Fibroblast of lung (primary cell): ENCODE measurements at regions not wholly inside any gene's neighbourhood (a gene's known extent, or its start where the extent isn't known, plus 50 kb on each side); places are given as distances from the start of the nearest gene placed in this dataset.

Experiments
- DNase-seq, 2 donors: peaks; one replicate each; pipeline versions ENCODE4 v3.0.0 to v3.0.0-alpha.2; 2010; ENCODE audit warnings: low read depth in 2 of 2
- H2AFZ ChIP-seq: 2 replicates; pipeline ENCODE4 v1.5.1; 2012; ENCODE audit warnings: low read length, control low read depth, inconsistent platforms
- H3K27ac ChIP-seq: 2 replicates; pipeline ENCODE4 v1.5.1; 2011; ENCODE audit warnings: low read length, control low read depth; ENCODE audit not compliant: insufficient read depth
- H3K27me3 ChIP-seq: 2 replicates; pipeline ENCODE4 v1.5.1; 2011; ENCODE audit warnings: mild to moderate bottlenecking, low read length; ENCODE audit not compliant: control insufficient read depth, insufficient read depth
- H3K36me3 ChIP-seq: 2 replicates; pipeline ENCODE4 v1.5.1; 2011; ENCODE audit warnings: low read length; ENCODE audit not compliant: control insufficient read depth, insufficient read depth
- H3K4me1 ChIP-seq: 2 replicates; pipeline ENCODE4 v1.5.1; 2011; ENCODE audit warnings: low read length; ENCODE audit not compliant: control insufficient read depth, insufficient read depth; ENCODE audit errors: extremely low read depth
- H3K4me2 ChIP-seq: 2 replicates; pipeline ENCODE4 v1.5.1; 2011; ENCODE audit warnings: low read length, control low read depth; ENCODE audit not compliant: insufficient read depth; ENCODE audit errors: extremely low read depth
- H3K4me3 ChIP-seq, 4 experiments: fragments of 200-600 bp in 1 of 4; sonication (generic) in 1 of 4; replicated peaks in 1 of 4; 2 replicates each; pipeline ENCODE4 v1.5.1; 2011 to 2016; ENCODE audit warnings: low read length in 4 of 4, low read depth in 3 of 4, mild to moderate bottlenecking in 3 of 4, control low read depth in 2 of 4, inconsistent platforms in 1 of 4, mixed read lengths in 1 of 4; ENCODE audit not compliant: insufficient read depth in 1 of 4; ENCODE audit errors: control extremely low read depth in 1 of 4
- H3K79me2 ChIP-seq: 2 replicates; pipeline ENCODE4 v1.5.1; 2012; ENCODE audit warnings: mild to moderate bottlenecking, low read length, inconsistent platforms; ENCODE audit not compliant: control insufficient read depth, insufficient read depth
- H3K9ac ChIP-seq: 2 replicates; pipeline ENCODE4 v1.5.1; 2011; ENCODE audit warnings: mild to moderate bottlenecking, low read length, control low read depth; ENCODE audit not compliant: insufficient read depth
- H3K9me3 ChIP-seq: 2 replicates; pipeline ENCODE4 v1.5.1; 2012; ENCODE audit warnings: low read depth, low read length; ENCODE audit not compliant: control insufficient read depth, insufficient read depth
- H4K20me1 ChIP-seq: 2 replicates; pipeline ENCODE4 v1.5.1; 2011; ENCODE audit warnings: low read length; ENCODE audit not compliant: control insufficient read depth, insufficient read depth; ENCODE audit errors: extremely low read depth
- EZH2 ChIP-seq: IDR thresholded peaks from 2 replicates; pipeline ENCODE4 v1.5.1; 2012; ENCODE audit warnings: low read length, control low read depth, mild to moderate bottlenecking; ENCODE audit errors: missing control alignments
- TF ChIP-seq, protein P1 (sequence below), 2 donors: IDR thresholded peaks in 1 of 2; conservative IDR thresholded peaks in 1 of 2; 1 replicate in 1 of 2; 2 replicates in 1 of 2; pipeline ENCODE4 v1.5.1; 2011 to 2012; ENCODE audit warnings: low read length in 2 of 2, control low read depth in 1 of 2, inconsistent platforms in 1 of 2, low read depth in 1 of 2, mild to moderate bottlenecking in 1 of 2

DNA sequence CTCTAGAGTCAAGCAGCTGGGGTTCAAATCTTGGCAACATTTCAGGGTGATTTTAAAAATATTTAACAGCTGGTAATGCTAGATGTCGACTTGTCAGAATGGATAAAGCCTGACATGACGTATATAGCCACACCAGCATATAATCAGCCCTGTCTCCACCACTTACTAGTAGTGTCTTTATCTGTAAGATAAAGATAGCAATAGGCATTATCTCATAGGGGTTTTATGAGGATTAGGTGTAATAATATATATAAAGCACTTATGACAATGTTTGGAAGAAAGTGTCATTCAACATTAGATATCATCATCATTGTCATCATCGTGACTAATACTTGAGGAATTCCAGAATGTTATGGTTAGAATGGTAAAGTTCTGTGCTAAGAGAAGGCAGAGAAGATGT, 369.0 kb upstream of the CWC22 start:
- TF ChIP-seq EZH2 = no peak
- TF ChIP-seq, protein P1, sequence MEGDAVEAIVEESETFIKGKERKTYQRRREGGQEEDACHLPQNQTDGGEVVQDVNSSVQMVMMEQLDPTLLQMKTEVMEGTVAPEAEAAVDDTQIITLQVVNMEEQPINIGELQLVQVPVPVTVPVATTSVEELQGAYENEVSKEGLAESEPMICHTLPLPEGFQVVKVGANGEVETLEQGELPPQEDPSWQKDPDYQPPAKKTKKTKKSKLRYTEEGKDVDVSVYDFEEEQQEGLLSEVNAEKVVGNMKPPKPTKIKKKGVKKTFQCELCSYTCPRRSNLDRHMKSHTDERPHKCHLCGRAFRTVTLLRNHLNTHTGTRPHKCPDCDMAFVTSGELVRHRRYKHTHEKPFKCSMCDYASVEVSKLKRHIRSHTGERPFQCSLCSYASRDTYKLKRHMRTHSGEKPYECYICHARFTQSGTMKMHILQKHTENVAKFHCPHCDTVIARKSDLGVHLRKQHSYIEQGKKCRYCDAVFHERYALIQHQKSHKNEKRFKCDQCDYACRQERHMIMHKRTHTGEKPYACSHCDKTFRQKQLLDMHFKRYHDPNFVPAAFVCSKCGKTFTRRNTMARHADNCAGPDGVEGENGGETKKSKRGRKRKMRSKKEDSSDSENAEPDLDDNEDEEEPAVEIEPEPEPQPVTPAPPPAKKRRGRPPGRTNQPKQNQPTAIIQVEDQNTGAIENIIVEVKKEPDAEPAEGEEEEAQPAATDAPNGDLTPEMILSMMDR (conservative IDR thresholded peaks at IDR 0.05 in 1 of 2, IDR thresholded peaks at IDR 0.05 in 1 of 2; ENCODE audit: low read depth in 1 of 2, low read length in 2 of 2) = no peak
- Histone ChIP-seq H3K27ac (no peak overlapping the region), H3K4me2 (no peak overlapping the region), H3K9ac (no peak overlapping the region), H3K4me1 (no peaks in the 10 kb centered on the region), H3K27me3 (no peaks in the 10 kb centered on the region), H3K9me3 (no peaks in the 10 kb centered on the region), H3K4me3 (no peak overlapping the region), H2AFZ (no peak overlapping the region), H3K79me2 (no peaks in the 10 kb centered on the region), H3K36me3 (no peaks in the 10 kb centered on the region), H4K20me1 (no peaks in the 10 kb centered on the region)
- peak in 1 of 2 donors; percentile 16 for DNase-seq

DNA sequence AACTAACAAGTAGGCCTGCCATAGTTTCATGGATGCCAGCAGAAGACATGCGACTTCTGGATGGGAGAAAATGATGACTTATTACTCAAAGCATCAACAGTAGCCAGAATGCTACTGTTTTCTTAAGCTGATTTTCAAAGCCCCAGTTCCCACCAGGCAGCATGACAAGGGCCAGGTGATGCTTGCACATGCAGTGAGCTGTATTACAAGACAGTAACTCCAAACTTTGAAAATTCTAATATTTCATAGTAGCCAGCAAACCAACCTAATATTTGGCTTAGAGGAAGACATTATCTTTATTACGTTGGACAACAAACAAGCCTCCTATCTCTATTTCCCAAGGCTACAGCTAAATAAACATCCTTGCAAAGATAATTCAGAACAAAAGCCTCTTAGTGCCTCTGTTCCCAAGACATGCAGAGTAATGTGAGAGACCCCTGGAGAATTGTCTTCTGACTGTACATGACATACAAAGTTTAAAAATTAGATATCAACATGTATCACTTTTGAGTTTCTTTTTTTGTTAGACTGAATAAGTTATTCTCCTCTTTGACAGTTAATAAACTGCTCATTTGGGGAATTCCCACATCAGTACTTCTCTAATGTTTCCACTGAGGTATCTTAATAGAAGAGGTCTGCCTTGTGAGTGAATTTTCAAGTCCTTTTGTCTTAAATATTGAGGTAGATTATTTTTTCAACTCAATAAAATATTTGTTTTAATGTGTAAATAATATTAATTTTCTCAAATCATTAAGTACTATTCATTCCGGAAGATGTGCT, 367.6 kb upstream of the CWC22 start:
- Histone ChIP-seq H3K4me2 (no peak overlapping the region), H3K36me3 (no peaks in the 10 kb centered on the region), H3K4me3 (no peak overlapping the region), H2AFZ (no peak overlapping the region), H3K27ac (no peak overlapping the region), H4K20me1 (no peaks in the 10 kb centered on the region), H3K79me2 (no peaks in the 10 kb centered on the region), H3K27me3 (no peaks in the 10 kb centered on the region), H3K9ac (no peak overlapping the region), H3K4me1 (no peaks in the 10 kb centered on the region), H3K9me3 (no peaks in the 10 kb centered on the region)
- no peak for DNase-seq
- TF ChIP-seq, protein P1 (conservative IDR thresholded peaks at IDR 0.05 in 1 of 2, IDR thresholded peaks at IDR 0.05 in 1 of 2; ENCODE audit: low read depth in 1 of 2, low read length in 2 of 2) = no peak
- TF ChIP-seq EZH2 = no peak

DNA sequence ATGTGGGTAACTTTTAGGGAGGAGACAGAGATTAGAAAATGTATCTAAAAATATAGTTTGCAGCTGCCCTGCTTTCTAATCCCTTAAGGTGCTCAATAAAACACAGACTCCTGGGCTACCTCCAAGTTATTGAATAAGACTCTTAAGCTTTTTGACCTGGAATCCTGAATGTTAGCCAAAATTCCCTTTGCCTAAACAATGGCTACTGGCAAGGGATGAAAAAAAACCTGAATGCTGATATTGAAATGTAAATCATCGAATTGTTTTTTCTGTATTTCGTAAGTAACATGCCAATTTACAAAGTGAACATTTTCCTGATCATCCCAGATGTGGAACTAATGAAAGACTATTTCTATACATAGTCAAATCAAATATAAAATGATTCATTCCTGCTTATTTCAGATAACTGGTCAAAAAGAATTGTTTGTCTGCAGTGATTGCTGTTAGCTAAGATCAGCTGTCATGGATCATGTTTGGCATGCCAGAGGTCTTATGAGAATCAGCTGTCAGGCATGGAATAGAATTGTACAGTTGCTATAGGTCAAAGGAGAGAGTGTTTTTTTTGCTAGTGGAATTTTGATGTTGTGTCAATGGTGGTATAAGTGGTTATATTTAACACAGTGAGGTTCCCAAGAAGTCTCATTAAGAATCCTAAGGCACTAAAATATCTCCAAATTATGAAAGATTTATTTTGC, 363.6 kb upstream of the CWC22 start:
- Histone ChIP-seq H4K20me1 (no peaks in the 10 kb centered on the region), H2AFZ (no peak overlapping the region), H3K9ac (no peak overlapping the region), H3K4me2 (no peak overlapping the region), H3K4me3 (no peak overlapping the region), H3K79me2 (no peaks in the 10 kb centered on the region), H3K4me1 (no peaks in the 10 kb centered on the region), H3K27ac (no peak overlapping the region), H3K9me3 (no peaks in the 10 kb centered on the region), H3K27me3 (no peaks in the 10 kb centered on the region), H3K36me3 (no peaks in the 10 kb centered on the region)
- DNase-seq = no peak
- TF ChIP-seq, protein P1 (conservative IDR thresholded peaks at IDR 0.05 in 1 of 2, IDR thresholded peaks at IDR 0.05 in 1 of 2; ENCODE audit: low read depth in 1 of 2, low read length in 2 of 2) = no peak
- TF ChIP-seq EZH2 = no peak
